SIG-M5 treated with dmso at 0.1 percent for 504 hours (cell line): ENCODE measurements at regions not wholly inside any gene's neighbourhood (a gene's known extent, or its start where the extent isn't known, plus 50 kb on each side); places are given as distances from the start of the nearest gene placed in this dataset.
A peak's percentile ranks its signal among the peaks of the same experiment; 100 is the strongest.
"Not testable (repeated sequence)": the region's sequence is repeated elsewhere in the genome, so short reads cannot be mapped to it uniquely, and the experiment has no call there.

Experiments used
- DNase-seq: peaks from one replicate; lab custom pipeline; 2025; ENCODE audit not compliant: unreplicated experiment; lab: John Stamatoyannopoulos, UW

- DNase-seq = no peak
Observed at GRCh38 chr9:12989669-12990068, 214.8 kb downstream of the LURAP1L start.

GRCh38 chr9:12993466-12993865, 218.6 kb downstream of the LURAP1L start:
- DNase-seq = no peak

GRCh38 chr9:12997009-12997408, 222.2 kb downstream of the LURAP1L start:
- DNase-seq = no peak

- DNase-seq = no peak
Observed at GRCh38 chr9:13001989-13002580, 227.3 kb downstream of the LURAP1L start.

GRCh38 chr9:13002740-13003139, 227.9 kb downstream of the LURAP1L start:
- DNase-seq = no peak

GRCh38 chr9:13009871-13010270, 235.1 kb downstream of the LURAP1L start:
- DNase-seq = no peak

GRCh38 chr9:13013991-13014883, 239.4 kb downstream of the LURAP1L start:
- no peak for DNase-seq

GRCh38 chr9:13017260-13017659, 242.4 kb downstream of the LURAP1L start:
- DNase-seq = no peak

- DNase-seq = no peak
Observed at GRCh38 chr9:13020146-13021040, 245.6 kb downstream of the LURAP1L start.

GRCh38 chr9:13022756-13023155, 247.9 kb downstream of the LURAP1L start:
- no peak for DNase-seq

- DNase-seq = peak; percentile 4
Observed at GRCh38 chr9:13023498-13023897, 248.7 kb downstream of the LURAP1L start.

GRCh38 chr9:13026956-13027355, 252.1 kb downstream of the LURAP1L start:
- no peak for DNase-seq

GRCh38 chr9:13027879-13028278, 251.6 kb downstream of the MPDZ start:
- DNase-seq = no peak

GRCh38 chr9:13032585-13032984, 246.9 kb downstream of the MPDZ start:
- no peak for DNase-seq

- DNase-seq = peak; percentile 7
Observed at GRCh38 chr9:13033959-13034693, 245.4 kb downstream of the MPDZ start.

GRCh38 chr9:13034694-13035002, 244.8 kb downstream of the MPDZ start:
- DNase-seq = no peak

GRCh38 chr9:13035822-13036221, 243.7 kb downstream of the MPDZ start:
- no peak for DNase-seq

- not testable (repeated sequence) for DNase-seq
Observed at GRCh38 chr9:13037808-13038207, 241.7 kb downstream of the MPDZ start.

- DNase-seq = no peak
Observed at GRCh38 chr9:13047827-13048587, 231.5 kb downstream of the MPDZ start.

- DNase-seq = no peak
Observed at GRCh38 chr9:13049223-13049622, 230.3 kb downstream of the MPDZ start.
